ENCODE measurements at regions not wholly inside any gene's neighbourhood (a gene's known extent, or its start where the extent isn't known, plus 50 kb on each side); places are given as distances from the start of the nearest gene placed in this dataset.
"Not testable (repeated sequence)": the region's sequence is repeated elsewhere in the genome, so short reads cannot be mapped to it uniquely, and the experiment has no call there.

DNA sequence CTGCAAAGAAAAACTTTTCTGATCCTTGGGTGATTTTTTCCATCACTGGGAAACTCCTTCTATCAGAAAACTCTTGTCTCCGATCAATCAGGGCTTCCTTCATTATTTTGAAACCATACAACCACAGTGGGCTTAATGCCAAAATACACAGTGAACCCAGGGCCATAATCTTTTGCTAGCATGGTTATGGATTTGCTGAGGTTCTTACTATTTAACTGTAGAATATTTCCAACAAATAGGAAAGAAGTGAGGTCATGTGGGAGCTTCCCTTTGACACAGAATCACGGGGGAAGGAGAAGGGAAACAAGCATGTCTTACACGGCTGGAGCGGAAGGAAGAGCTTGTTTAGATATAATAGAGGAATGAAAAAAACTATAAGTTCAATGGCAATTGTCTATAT, 1241.7 kb downstream of the REEP3 start:
- no peak overlapping the region for H3K4me3 ChIP-seq (ENCODE audit: control insufficient read depth, low read depth, low read length)
- TF ChIP-seq, protein P1, sequence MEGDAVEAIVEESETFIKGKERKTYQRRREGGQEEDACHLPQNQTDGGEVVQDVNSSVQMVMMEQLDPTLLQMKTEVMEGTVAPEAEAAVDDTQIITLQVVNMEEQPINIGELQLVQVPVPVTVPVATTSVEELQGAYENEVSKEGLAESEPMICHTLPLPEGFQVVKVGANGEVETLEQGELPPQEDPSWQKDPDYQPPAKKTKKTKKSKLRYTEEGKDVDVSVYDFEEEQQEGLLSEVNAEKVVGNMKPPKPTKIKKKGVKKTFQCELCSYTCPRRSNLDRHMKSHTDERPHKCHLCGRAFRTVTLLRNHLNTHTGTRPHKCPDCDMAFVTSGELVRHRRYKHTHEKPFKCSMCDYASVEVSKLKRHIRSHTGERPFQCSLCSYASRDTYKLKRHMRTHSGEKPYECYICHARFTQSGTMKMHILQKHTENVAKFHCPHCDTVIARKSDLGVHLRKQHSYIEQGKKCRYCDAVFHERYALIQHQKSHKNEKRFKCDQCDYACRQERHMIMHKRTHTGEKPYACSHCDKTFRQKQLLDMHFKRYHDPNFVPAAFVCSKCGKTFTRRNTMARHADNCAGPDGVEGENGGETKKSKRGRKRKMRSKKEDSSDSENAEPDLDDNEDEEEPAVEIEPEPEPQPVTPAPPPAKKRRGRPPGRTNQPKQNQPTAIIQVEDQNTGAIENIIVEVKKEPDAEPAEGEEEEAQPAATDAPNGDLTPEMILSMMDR (IDR thresholded peaks at IDR 0.05; ENCODE audit: control insufficient read depth, insufficient read depth, low read depth, low read length, missing control alignments), result no peak
- DNase-seq (ENCODE audit: low read depth), result no peak

DNA sequence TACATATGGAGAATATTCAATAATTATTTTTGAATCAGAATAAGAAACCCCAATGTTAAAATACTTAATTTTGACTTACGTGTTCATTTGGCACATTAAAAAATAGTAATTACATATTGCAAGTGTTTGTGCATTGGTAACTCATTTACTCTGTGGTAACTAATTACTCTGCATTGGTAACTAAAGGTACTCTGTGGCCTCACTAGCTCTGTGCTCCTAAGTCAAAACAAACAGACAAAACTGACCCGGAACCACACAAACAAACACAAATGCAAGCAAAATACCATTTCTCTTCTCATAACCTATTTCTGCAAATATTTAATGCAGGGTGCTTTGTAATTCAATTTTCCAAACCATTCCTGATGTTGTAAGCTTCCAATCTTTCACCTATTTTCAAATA, 1244.3 kb downstream of the REEP3 start:
- TF ChIP-seq, protein P1 (IDR thresholded peaks at IDR 0.05; ENCODE audit: control insufficient read depth, insufficient read depth, low read depth, low read length, missing control alignments), result no peak
- no peak for DNase-seq (ENCODE audit: low read depth)
- no peak overlapping the region for H3K4me3 ChIP-seq (ENCODE audit: control insufficient read depth, low read depth, low read length)

DNA sequence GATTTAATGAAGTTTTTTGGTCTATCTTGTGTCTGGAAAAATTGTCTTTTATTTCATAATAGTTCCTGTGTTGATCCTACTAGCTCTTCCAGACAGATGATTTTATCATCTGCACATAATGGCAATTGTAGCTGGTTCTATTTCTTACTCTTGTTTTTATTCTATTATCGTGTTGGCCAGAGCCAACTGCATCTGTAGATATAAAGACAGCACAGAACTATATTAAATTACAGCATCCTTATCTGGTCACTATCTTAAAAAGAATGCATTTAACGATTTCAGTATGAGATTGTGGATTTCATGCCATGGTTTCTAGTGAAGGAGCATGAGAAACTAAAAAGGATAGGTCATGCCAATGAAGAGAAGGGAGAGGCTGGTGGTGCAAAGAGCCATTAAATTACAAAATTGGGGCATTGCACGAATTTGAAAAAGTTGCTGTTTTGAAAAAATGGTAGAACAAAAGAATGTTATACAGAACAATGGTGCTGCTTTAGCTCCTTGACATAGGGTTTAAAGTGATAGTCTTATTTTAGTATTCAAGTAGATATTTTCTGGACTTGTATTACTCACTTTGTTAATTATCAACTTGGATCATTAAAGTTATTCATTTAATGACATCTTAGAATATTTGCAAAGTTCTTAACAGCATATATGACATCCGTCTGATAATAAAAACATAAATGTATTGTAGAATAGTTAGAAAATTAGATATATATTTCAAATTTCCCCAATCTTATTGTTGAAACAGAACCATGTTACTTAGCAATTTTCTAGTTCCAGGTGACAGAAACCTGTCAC, 1250.3 kb downstream of the REEP3 start:
- TF ChIP-seq, protein P1 (IDR thresholded peaks at IDR 0.05; ENCODE audit: control insufficient read depth, insufficient read depth, low read depth, low read length, missing control alignments), result no peak
- DNase-seq (ENCODE audit: low read depth), result no peak
- no peak overlapping the region for H3K4me3 ChIP-seq (ENCODE audit: control insufficient read depth, low read depth, low read length)

DNA sequence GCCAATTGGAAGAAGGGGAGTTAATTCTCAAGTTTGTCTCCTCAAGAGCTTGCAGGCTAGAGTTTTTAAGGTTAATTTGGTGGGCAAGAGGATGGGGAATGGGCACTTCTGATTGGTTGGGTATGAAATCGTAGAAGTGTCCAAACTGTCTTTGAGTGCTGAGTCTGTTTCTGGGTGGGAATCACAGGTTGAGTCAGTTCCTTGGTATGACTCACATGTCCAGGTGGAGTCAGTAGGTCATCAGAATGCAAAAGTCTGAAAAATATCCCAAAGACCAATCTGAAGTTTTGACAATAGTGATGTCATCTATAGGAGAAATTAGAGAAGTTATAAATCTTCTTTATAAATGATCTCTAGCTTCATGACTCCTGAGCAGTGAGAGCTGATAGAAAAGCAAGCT, 1252.2 kb downstream of the REEP3 start:
- TF ChIP-seq, protein P1 (IDR thresholded peaks at IDR 0.05; ENCODE audit: control insufficient read depth, insufficient read depth, low read depth, low read length, missing control alignments), result no peak
- DNase-seq (ENCODE audit: low read depth), result no peak
- H3K4me3 ChIP-seq (ENCODE audit: control insufficient read depth, low read depth, low read length), result no peak overlapping the region

DNA sequence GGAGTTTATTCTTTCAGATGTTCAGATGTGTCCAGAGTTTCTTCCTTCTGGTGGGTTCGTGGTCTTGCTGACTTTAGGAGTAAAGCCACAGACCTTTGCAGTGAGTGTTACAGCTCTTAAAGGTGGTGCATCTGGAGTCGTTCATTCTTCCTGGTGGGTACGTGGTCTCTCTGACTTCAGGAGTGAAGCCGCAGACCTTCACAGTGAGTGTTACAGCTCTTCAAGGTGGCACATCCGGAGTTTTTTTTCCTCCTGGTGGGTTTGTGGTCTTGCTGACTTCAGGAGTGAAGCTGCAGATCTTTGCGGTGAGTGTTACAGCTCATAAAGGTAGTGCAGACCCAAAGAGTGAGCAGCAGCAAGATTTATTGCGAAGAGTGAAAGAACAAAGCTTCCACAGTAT, 1263.2 kb downstream of the REEP3 start:
- not testable (repeated sequence) for H3K4me3 ChIP-seq (ENCODE audit: control insufficient read depth, low read depth, low read length); DNase-seq (ENCODE audit: low read depth)

DNA sequence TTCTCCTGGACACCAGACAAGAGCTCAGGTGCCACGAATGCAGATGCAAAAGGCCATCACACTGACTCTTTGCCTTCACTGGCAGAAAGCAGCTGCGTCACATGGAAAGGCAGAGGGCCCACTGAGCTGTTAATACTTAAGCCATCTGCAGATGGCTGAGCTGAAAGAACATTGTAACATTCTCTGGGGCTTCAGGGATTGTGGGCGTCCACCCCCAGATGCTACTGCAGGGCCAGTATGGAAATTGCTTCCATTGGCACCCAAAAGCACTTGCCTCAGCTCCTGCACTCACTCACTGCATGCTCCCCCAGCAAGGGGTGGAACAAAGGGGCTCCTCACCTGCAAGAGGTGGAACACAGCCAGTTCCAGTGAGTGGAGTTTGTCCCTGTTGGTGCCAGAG, 1264.6 kb downstream of the REEP3 start:
- DNase-seq (ENCODE audit: low read depth), result no peak
- TF ChIP-seq, protein P1 (IDR thresholded peaks at IDR 0.05; ENCODE audit: control insufficient read depth, insufficient read depth, low read depth, low read length, missing control alignments), result no peak
- no peak overlapping the region for H3K4me3 ChIP-seq (ENCODE audit: control insufficient read depth, low read depth, low read length)

DNA sequence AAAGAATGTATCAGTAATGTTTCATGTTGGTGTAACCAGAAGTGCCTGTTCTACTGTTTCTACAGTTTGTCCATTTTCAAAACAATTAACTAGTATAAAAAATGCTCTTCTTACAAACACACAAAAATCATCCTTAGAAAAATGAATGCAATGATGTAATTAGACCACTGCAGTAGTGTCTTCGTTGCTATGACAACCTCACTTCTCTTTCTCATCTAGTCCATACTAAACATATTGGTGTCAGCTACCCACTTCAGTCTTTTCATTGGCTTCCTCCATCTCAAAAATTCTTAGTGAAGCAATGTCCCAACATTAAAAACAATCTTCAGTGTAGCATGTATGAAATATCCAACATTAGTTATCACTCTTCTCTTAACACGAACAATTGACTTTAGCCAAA, 1265.8 kb downstream of the REEP3 start:
- no peak overlapping the region for H3K4me3 ChIP-seq (ENCODE audit: control insufficient read depth, low read depth, low read length)
- DNase-seq (ENCODE audit: low read depth), result no peak
- TF ChIP-seq, protein P1 (IDR thresholded peaks at IDR 0.05; ENCODE audit: control insufficient read depth, insufficient read depth, low read depth, low read length, missing control alignments), result no peak

All from AG09309 (cell line).